Brain pericyte (primary cell): ENCODE measurements at regions not wholly inside any gene's neighbourhood (a gene's known extent, or its start where the extent isn't known, plus 50 kb on each side); places are given as distances from the start of the nearest gene placed in this dataset.
"Not testable (repeated sequence)": the region's sequence is repeated elsewhere in the genome, so short reads cannot be mapped to it uniquely, and the experiment has no call there.

ENCODE experiments used
- DNase-seq: peaks from one replicate; pipeline ENCODE4 v3.0.0-alpha.2; 2012; ENCODE audit warnings: low read depth, low spot score

- DNase-seq = no peak
Observed at GRCh38 chr6:40692337-40692736, 105.2 kb upstream of the LRFN2 start.

- DNase-seq = no peak
Observed at GRCh38 chr6:40689185-40689584, 102.0 kb upstream of the LRFN2 start.

- no peak for DNase-seq
Observed at GRCh38 chr6:40688214-40688761, 101.1 kb upstream of the LRFN2 start.

GRCh38 chr6:40685862-40686261 lies 98.7 kb upstream of the LRFN2 start:
- no peak for DNase-seq

- DNase-seq = no peak
Observed at GRCh38 chr6:40681622-40682021, 94.5 kb upstream of the LRFN2 start.

GRCh38 chr6:40678941-40679340 lies 91.8 kb upstream of the LRFN2 start:
- no peak for DNase-seq

GRCh38 chr6:40674170-40674569 lies 87.0 kb upstream of the LRFN2 start:
- no peak for DNase-seq

GRCh38 chr6:40672087-40672486 lies 84.9 kb upstream of the LRFN2 start:
- no peak for DNase-seq

GRCh38 chr6:40671694-40672050 lies 84.5 kb upstream of the LRFN2 start:
- no peak for DNase-seq

GRCh38 chr6:40671001-40671693 lies 84.0 kb upstream of the LRFN2 start:
- DNase-seq = no peak

GRCh38 chr6:40669343-40669742 lies 82.2 kb upstream of the LRFN2 start:
- no peak for DNase-seq

GRCh38 chr6:40668203-40668602 lies 81.0 kb upstream of the LRFN2 start:
- DNase-seq = no peak

- no peak for DNase-seq
Observed at GRCh38 chr6:40666530-40666929, 79.4 kb upstream of the LRFN2 start.

GRCh38 chr6:40661726-40662125 lies 74.6 kb upstream of the LRFN2 start:
- no peak for DNase-seq

- not testable (repeated sequence) for DNase-seq
Observed at GRCh38 chr6:40656772-40657171, 69.6 kb upstream of the LRFN2 start.

GRCh38 chr6:40654828-40655227 lies 67.7 kb upstream of the LRFN2 start:
- DNase-seq = no peak

GRCh38 chr6:40645043-40645442 lies 57.9 kb upstream of the LRFN2 start:
- no peak for DNase-seq

- no peak for DNase-seq
Observed at GRCh38 chr6:40642837-40643236, 55.7 kb upstream of the LRFN2 start.

GRCh38 chr6:40642190-40642589 lies 55.0 kb upstream of the LRFN2 start:
- DNase-seq = no peak

GRCh38 chr6:40640599-40641227 lies 53.5 kb upstream of the LRFN2 start:
- no peak for DNase-seq
